H1 (cell line): ENCODE measurements at regions not wholly inside any gene's neighbourhood (a gene's known extent, or its start where the extent isn't known, plus 50 kb on each side); places are given as distances from the start of the nearest gene placed in this dataset.

Source experiments
- CTCF ChIA-PET: fragments of 300-600 bp; sonication (Branson Sonifier 250); formaldehyde crosslinking; loops from one replicate; lab custom pipeline; 2021; ENCODE audit not compliant: partially characterized antibody; lab: Charles Lee
- POLR2A ChIA-PET: fragments of 300-600 bp; sonication (Branson Sonifier 250); formaldehyde crosslinking; loops from one replicate; lab custom pipeline; 2021; ENCODE audit warnings: inconsistent platforms; ENCODE audit not compliant: partially characterized antibody; lab: Charles Lee
- DNase-seq, 2 experiments: peaks; one replicate each; pipeline versions ENCODE4 v3.0.0 to v3.0.0-alpha.2; 2010 to 2022; ENCODE audit warnings: low spot score in 2 of 2, low read depth in 1 of 2, mixed read lengths in 1 of 2
- FAIRE-seq: peaks from 2 replicates; lab custom pipeline; 2011; peaks lifted over from hg19 to GRCh38; lab: Jason Lieb, UNC
- H2AFZ ChIP-seq: 2 replicates; pipeline ENCODE4 v1.8.1; 2012; ENCODE audit warnings: low read length, inconsistent platforms
- H2AK5ac ChIP-seq: 2 replicates; pipeline ENCODE4 v1.6.1; 2013; ENCODE audit warnings: low read depth, low read length
- H2BK120ac ChIP-seq: replicated peaks from 2 replicates; pipeline ENCODE3; 2013; ENCODE audit warnings: low read depth, low read length, inconsistent platforms
- H2BK12ac ChIP-seq: 2 replicates; pipeline ENCODE4 v1.6.1; 2013; ENCODE audit warnings: low read depth, low read length
- H2BK15ac ChIP-seq: 2 replicates; pipeline ENCODE4 v1.6.1; 2013; ENCODE audit warnings: low read length
- H2BK20ac ChIP-seq: 2 replicates; pipeline ENCODE4 v1.6.1; 2013; ENCODE audit warnings: low read length
- H2BK5ac ChIP-seq: 2 replicates; pipeline ENCODE4 v1.6.1; 2013; ENCODE audit warnings: low read depth, low read length
- H3K14ac ChIP-seq: 2 replicates; pipeline ENCODE4 v1.6.1; 2013; ENCODE audit warnings: inconsistent platforms; ENCODE audit not compliant: insufficient read length
- H3K18ac ChIP-seq: 2 replicates; pipeline ENCODE4 v1.6.1; 2013; ENCODE audit warnings: low read length; ENCODE audit errors: extremely low read depth
- H3K23ac ChIP-seq: 2 replicates; pipeline ENCODE4 v1.6.1; 2013; ENCODE audit warnings: inconsistent platforms; ENCODE audit not compliant: insufficient read length
- H3K23me2 ChIP-seq: 2 replicates; pipeline ENCODE4 v1.6.1; 2013; ENCODE audit warnings: low read depth, low read length
- H3K27ac ChIP-seq: 2 replicates; pipeline ENCODE4 v1.6.1; 2011; ENCODE audit warnings: low read depth, low read length, inconsistent platforms
- H3K27me3 ChIP-seq, 4 experiments: replicated peaks in 1 of 4; 1 replicate in 1 of 4; 2 replicates in 3 of 4; pipeline versions ENCODE4 v1.6.1 to v1.8.1; 2011 to 2013; ENCODE audit warnings: low read length in 3 of 4, mild to moderate bottlenecking in 3 of 4, inconsistent platforms in 2 of 4, mixed read lengths in 2 of 4, moderate library complexity in 1 of 4; ENCODE audit not compliant: control insufficient read depth in 3 of 4, insufficient read depth in 3 of 4; ENCODE audit errors: extremely low read depth in 1 of 4
- H3K36me3 ChIP-seq, 4 experiments: 2 replicates each; pipeline versions ENCODE4 v1.6.1 to v1.8.1; 2011 to 2013; ENCODE audit warnings: mild to moderate bottlenecking in 4 of 4, low read length in 3 of 4, moderate library complexity in 2 of 4, control low read depth in 1 of 4, inconsistent platforms in 1 of 4; ENCODE audit not compliant: insufficient read depth in 4 of 4, control insufficient read depth in 2 of 4
- H3K4ac ChIP-seq: replicated peaks from 2 replicates; pipeline ENCODE3; 2013; ENCODE audit warnings: low read length, low read depth, mixed read lengths, inconsistent platforms; ENCODE audit not compliant: insufficient read length
- H3K4me1 ChIP-seq, 4 experiments: replicated peaks in 1 of 4; 1 replicate in 1 of 4; 2 replicates in 3 of 4; pipeline versions ENCODE4 v1.6.1 to v1.8.1; 2011 to 2013; ENCODE audit warnings: low read length in 3 of 4, inconsistent platforms in 2 of 4, mixed read lengths in 1 of 4; ENCODE audit not compliant: insufficient read depth in 4 of 4, control insufficient read depth in 3 of 4
- H3K4me2 ChIP-seq, 2 experiments: 2 replicates each; pipeline versions ENCODE4 v1.6.1 to v1.8.1; 2011 to 2013; ENCODE audit warnings: low read depth in 2 of 2, low read length in 2 of 2, control low read depth in 1 of 2, inconsistent platforms in 1 of 2, mild to moderate bottlenecking in 1 of 2; ENCODE audit not compliant: insufficient read depth in 1 of 2
- H3K4me3 ChIP-seq, 4 experiments: fragments of 200-600, 300-600 bp in 1 of 4; sonication (generic), shearing (Covaris generic), sonication (Bioruptor Twin) in 1 of 4; 2 replicates each; pipeline versions ENCODE4 v1.5.1 to v1.8.1; 2011 to 2016; ENCODE audit warnings: low read length in 4 of 4, low read depth in 3 of 4, control low read depth in 2 of 4, inconsistent platforms in 2 of 4, mild to moderate bottlenecking in 2 of 4, mixed read lengths in 1 of 4, moderate library complexity in 1 of 4; ENCODE audit not compliant: insufficient read depth in 2 of 4; ENCODE audit errors: extremely low read depth in 1 of 4
- H3K56ac ChIP-seq: replicated peaks from 2 replicates; pipeline ENCODE3; 2013; ENCODE audit warnings: low read depth, mild to moderate bottlenecking, mixed read lengths, low read length, inconsistent platforms; ENCODE audit not compliant: insufficient read length
- H3K79me1 ChIP-seq: 2 replicates; pipeline ENCODE4 v1.6.1; 2013; ENCODE audit warnings: low read depth, low read length, control low read depth
- H3K79me2 ChIP-seq, 2 experiments: 2 replicates each; pipeline versions ENCODE4 v1.6.1 to v1.8.1; 2012 to 2013; ENCODE audit warnings: low read length in 2 of 2, mild to moderate bottlenecking in 2 of 2, inconsistent platforms in 1 of 2; ENCODE audit not compliant: insufficient read depth in 2 of 2, control insufficient read depth in 1 of 2
- H3K9ac ChIP-seq, 4 experiments: replicated peaks in 1 of 4; 1 replicate in 1 of 4; 2 replicates in 3 of 4; pipeline versions ENCODE4 v1.6.1 to v1.8.1; 2011 to 2013; ENCODE audit warnings: low read depth in 3 of 4, low read length in 3 of 4, control low read depth in 2 of 4, mild to moderate bottlenecking in 2 of 4, moderate library complexity in 2 of 4, inconsistent platforms in 1 of 4; ENCODE audit errors: extremely low read depth in 1 of 4
- H3K9me3 ChIP-seq, 2 experiments: 2 replicates each; pipeline versions ENCODE4 v1.6.1 to v1.8.1; 2012 to 2013; ENCODE audit warnings: mild to moderate bottlenecking in 2 of 2, moderate library complexity in 2 of 2, control low read depth in 1 of 2, inconsistent platforms in 1 of 2, low read depth in 1 of 2, low read length in 1 of 2, mixed read lengths in 1 of 2; ENCODE audit not compliant: insufficient read depth in 2 of 2
- H4K20me1 ChIP-seq, 2 experiments: replicated peaks in 1 of 2; 2 replicates each; pipeline versions ENCODE3 to v1.8.1; 2011 to 2013; ENCODE audit warnings: inconsistent platforms in 2 of 2, low read length in 2 of 2, mild to moderate bottlenecking in 1 of 2; ENCODE audit not compliant: insufficient read depth in 2 of 2, control insufficient read depth in 1 of 2
- H4K5ac ChIP-seq: 2 replicates; pipeline ENCODE4 v1.6.1; 2013; ENCODE audit warnings: low read length, low read depth, mixed read lengths, inconsistent platforms; ENCODE audit not compliant: insufficient read length
- H4K8ac ChIP-seq: 2 replicates; pipeline ENCODE4 v1.8.0; 2013; ENCODE audit warnings: mild to moderate bottlenecking, moderate library complexity, low read length, inconsistent platforms; ENCODE audit not compliant: insufficient read depth; ENCODE audit errors: extremely low read depth
- H4K91ac ChIP-seq: replicated peaks from 2 replicates; pipeline ENCODE3; 2013; ENCODE audit warnings: low read length, mixed read lengths, inconsistent platforms; ENCODE audit not compliant: insufficient read length
- CTBP2 ChIP-seq: IDR thresholded peaks from 2 replicates; pipeline ENCODE4 v1.7.0; 2011; ENCODE audit warnings: borderline replicate concordance, mild to moderate bottlenecking, moderate library complexity, mixed read lengths, low read length; ENCODE audit not compliant: insufficient read depth, insufficient read length
- EP300 ChIP-seq, 2 experiments: IDR thresholded peaks; 1 replicate in 1 of 2; 2 replicates in 1 of 2; pipeline ENCODE4 v1.6.1; 2011 to 2012; ENCODE audit warnings: low read depth in 2 of 2, low read length in 2 of 2, mild to moderate bottlenecking in 2 of 2, borderline replicate concordance in 1 of 2, inconsistent platforms in 1 of 2, moderate library complexity in 1 of 2
- HDAC6 ChIP-seq: IDR thresholded peaks from one replicate; pipeline ENCODE4 v1.7.1; 2012; ENCODE audit warnings: low read depth, mild to moderate bottlenecking, inconsistent platforms, low read length, moderate library complexity
- JUND ChIP-seq: IDR thresholded peaks from 2 replicates; pipeline ENCODE4 v1.6.1; 2011; ENCODE audit warnings: mild to moderate bottlenecking, improper control_type of control experiment, low read length
- POLR2AphosphoS5 ChIP-seq: IDR thresholded peaks from 2 replicates; pipeline ENCODE4 v1.6.1; 2011; ENCODE audit warnings: low read depth, low read length
- SAP30 ChIP-seq: fragments of 300-600 bp; sonication (generic); IDR thresholded peaks from 2 replicates; pipeline ENCODE4 v1.7.1; 2012; ENCODE audit warnings: low read length, moderate library complexity, mild to moderate bottlenecking, inconsistent platforms; ENCODE audit not compliant: insufficient read depth, insufficient replicate concordance
- SIX5 ChIP-seq: IDR thresholded peaks from 2 replicates; pipeline ENCODE4 v1.6.1; 2011; ENCODE audit warnings: mild to moderate bottlenecking, low read depth, low read length
- TAF7 ChIP-seq: optimal IDR thresholded peaks from 2 replicates; pipeline ENCODE3; 2011; ENCODE audit warnings: low read depth, mild to moderate bottlenecking, inconsistent platforms, low read length, moderate library complexity, borderline replicate concordance
- WGBS, 2 experiments: shearing (Covaris generic) in 1 of 2; methylation state at CpG; one replicate each; pipeline versions ENCODE4 v1.1.6 to v1.1.7; 2013 to 2015; ENCODE audit warnings: low lambda C conversion rate in 2 of 2, mixed read lengths in 2 of 2, inconsistent platforms in 1 of 2, low coverage in 1 of 2, missing lambda C conversion rate in 1 of 2; ENCODE audit not compliant: insufficient replicate concordance in 2 of 2, insufficient coverage in 1 of 2, insufficient read length in 1 of 2; ENCODE audit errors: extremely low coverage in 1 of 2, missing lambda C conversion rate in 1 of 2; 5-methylcytosine and 5-hydroxymethylcytosine counted together

DNA sequence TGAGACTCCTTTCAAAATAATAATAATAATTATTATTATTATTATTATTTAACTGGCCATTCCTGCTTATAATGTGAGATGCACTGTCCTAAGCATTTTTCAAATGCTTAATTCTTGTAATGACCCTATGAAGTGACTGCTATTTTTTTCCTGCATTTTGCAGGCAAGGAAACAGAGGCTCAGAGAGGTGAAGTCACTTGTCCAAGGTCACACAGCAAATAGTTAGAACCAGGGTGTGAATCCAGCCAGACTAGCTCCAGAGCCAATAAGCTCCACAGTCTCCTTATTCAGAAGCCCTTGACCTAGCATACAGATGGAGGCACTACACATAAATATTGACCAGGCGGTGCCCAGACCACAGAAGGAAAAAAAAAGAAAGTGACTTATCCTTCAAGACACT, 77.5 kb upstream of the CACNA1A start:
- H2AK5ac ChIP-seq = no peak overlapping the region
- no peak overlapping the region for H2BK15ac ChIP-seq
- H3K79me1 ChIP-seq = no peaks in the 10 kb centered on the region
- H3K23ac ChIP-seq = no peak overlapping the region
- no peaks in the 10 kb centered on the region for H3K23me2 ChIP-seq
- no peak overlapping the region for H3K4ac ChIP-seq
- TF ChIP-seq SIX5 = no peak
- no peak for TF ChIP-seq TAF7
- no peak for TF ChIP-seq POLR2AphosphoS5
- TF ChIP-seq JUND = no peak
- no peak for TF ChIP-seq CTBP2
- TF ChIP-seq EP300 (IDR thresholded peaks at IDR 0.05; ENCODE audit: borderline replicate concordance in 1 of 2, low read depth in 2 of 2, low read length in 2 of 2) = no peak
- no peak for TF ChIP-seq HDAC6
- no peak for TF ChIP-seq SAP30
- no peaks in the 10 kb centered on the region for H4K20me1 ChIP-seq
- H3K4me1 ChIP-seq = no peaks in the 10 kb centered on the region
- H2AFZ ChIP-seq = no peak overlapping the region
- DNase-seq (no peak), FAIRE-seq (no peak)
- no peak overlapping the region for H3K27ac ChIP-seq
- H3K56ac ChIP-seq = no peak overlapping the region
- ChIA-PET POLR2A (interaction anchor here (0.7 kb wide), 1 partner anchor 164 kb away, joined by 3 read pairs; a partner anchor contains a TSS), CTCF (interaction anchor here (0.6 to 0.8 kb wide), 3 partner anchors 11 to 70 kb away, joined by 3 read pairs; no protein-coding TSS in a partner anchor)
- H3K9ac ChIP-seq = no peak overlapping the region
- H2BK5ac ChIP-seq = no peak overlapping the region
- no peak overlapping the region for H2BK12ac ChIP-seq
- H3K4me2 ChIP-seq = no peak overlapping the region
- no peaks in the 10 kb centered on the region for H3K36me3 ChIP-seq
- no peak overlapping the region for H2BK20ac ChIP-seq
- no peak overlapping the region for H4K5ac ChIP-seq
- 100% methylated on average over 1 of the region's 1 CpG; no CpG with 5 or more reads in 1 of the 2 experiments for WGBS, 2 experiments
- no peaks in the 10 kb centered on the region for H3K27me3 ChIP-seq
- no peaks in the 10 kb centered on the region for H3K79me2 ChIP-seq
- H2BK120ac ChIP-seq = no peak overlapping the region
- H3K18ac ChIP-seq = no peak overlapping the region
- no peak overlapping the region for H3K4me3 ChIP-seq
- no peak overlapping the region for H3K14ac ChIP-seq
- H4K8ac ChIP-seq = no peak overlapping the region
- H3K9me3 ChIP-seq = no peaks in the 10 kb centered on the region
- no peak overlapping the region for H4K91ac ChIP-seq
